Right kidney (tissue), 1 donor: ENCODE measurements at regions not wholly inside any gene's neighbourhood (a gene's known extent, or its start where the extent isn't known, plus 50 kb on each side); places are given as distances from the start of the nearest gene placed in this dataset.
"Not testable (repeated sequence)": the region's sequence is repeated elsewhere in the genome, so short reads cannot be mapped to it uniquely, and the experiment has no call there.

Experiments used
- DNase-seq: peaks from one replicate; pipeline ENCODE4 v3.0.0-alpha.2; 2016

DNA sequence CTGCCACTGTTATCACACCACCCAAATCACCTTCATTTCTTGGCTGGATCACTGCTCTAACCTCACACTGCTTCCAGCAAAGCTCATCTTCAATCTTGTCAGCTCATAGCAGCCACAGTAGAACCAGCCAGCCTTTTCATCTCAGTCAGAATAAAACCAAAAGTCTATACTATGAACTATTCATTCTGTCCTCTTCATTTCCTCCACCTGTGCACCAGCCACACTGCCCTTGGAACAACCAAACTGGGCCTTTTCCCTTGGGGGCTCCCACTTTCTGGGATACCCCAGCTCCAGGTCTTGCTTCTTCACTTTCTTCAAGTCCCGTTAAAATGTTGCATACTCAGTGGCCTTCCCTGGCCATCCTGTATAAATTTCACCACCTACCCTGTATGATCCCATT, 234.4 kb upstream of the DAAM1 start:
- DNase-seq: no peak

DNA sequence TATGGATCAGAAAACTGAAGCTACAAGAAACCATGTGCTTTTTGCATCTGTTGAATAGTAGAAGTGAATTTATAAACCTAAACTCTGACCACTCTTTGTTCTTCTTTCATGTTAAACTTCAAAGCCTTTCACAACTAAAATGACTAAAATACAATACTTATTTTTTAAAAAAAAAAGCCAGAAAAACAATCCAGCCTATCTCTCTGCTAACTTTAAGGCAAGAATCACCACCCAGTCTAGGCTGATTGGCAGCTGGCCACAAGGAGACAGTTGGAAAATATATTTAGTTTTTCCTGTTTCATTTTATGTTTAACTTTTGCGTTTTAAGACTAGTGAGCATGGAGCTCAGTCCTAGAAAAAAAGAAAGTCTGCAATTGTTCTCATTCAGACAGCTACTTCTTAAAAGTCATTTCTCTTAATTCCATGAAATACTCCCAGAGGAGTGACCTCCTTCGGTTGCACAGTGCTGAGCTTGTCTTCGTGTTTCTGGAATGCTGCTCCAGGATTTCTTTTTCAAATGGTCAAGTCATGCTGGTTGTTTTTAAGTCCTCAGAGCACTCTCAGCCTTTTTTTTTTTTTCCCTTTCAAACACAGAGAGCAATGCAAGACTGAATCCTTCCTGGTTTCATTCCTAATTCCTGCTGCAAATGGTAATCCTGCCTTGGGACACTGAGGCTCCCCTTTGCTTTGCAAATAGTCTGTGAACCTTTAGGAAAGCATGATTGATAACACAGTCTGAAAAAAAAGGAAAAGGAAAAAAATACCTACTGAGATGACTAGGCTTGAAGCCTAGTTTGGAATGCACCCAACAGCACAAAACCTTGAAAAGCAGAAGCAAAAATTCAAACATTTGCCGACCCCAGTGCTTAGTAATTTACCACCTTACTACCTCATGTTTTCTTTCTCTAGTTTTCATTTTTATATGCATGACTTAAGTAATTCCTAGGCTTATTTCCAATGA, 233.3 kb upstream of the DAAM1 start:
- no peak for DNase-seq

DNA sequence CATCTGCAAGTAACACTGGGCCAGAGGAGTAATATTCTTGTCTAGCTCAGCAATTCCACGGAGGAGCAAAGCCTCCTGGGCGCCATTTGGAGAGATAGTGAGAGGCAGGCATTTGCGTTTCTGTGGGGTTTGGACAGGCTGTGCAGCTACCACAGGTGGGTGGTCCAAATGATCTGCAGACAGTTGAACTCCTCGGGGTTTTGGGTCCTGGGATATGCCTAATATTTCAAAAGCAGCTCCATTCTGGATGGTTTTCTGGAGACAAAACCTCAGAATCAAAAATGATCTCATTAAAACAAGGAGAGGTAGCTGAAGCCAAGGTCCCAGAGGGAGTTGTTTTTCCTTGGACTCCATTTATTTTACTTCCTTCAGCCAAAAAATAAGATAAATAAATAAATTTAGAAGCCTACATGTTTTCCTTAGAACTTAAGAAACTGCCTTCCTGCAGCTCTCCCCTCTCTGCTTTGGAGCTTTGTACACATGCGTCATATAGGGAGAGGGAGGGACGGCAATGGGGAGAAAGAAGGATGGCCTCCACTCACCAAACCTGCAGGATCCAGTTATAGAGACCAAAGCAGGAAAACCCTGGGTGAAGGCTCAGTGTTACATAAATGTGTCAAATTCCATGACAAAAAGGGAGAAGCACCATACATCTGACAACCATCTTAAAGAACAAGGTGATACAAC, 227.3 kb upstream of the DAAM1 start:
- no peak for DNase-seq

DNA sequence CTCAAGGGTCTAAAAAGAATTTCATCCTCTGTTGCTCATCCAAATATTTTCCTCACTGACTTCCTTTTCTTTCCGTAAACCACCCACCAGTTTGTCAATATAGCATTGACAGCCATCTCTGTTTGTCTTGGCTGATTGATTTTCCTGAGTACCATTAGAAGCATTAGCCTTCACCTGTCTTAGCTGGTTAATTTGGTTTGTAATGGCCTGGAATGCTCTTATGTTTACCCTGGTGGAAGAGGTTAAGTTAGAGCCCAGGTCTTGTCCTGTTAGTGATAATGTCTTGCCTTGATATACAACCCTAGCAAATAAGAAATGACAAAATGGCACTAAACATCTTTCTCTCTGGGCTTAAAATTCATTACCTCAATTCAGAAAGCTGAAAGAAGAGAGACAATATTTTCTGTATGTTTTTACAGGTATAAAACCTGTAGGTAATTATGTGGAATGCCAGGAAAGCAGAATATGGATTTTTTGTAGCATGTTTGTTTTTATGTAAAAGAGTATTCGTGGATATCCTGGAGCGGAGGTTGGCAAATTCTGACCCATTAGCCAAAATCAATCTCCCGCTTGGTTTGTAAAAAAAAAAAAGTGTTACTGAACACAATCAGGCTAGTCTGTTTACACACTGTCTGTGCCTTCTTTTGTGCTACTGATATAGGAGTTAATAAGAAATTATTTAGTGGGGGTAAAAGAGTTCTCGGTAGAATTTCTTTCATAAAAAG, 224.4 kb upstream of the DAAM1 start:
- no peak for DNase-seq

DNA sequence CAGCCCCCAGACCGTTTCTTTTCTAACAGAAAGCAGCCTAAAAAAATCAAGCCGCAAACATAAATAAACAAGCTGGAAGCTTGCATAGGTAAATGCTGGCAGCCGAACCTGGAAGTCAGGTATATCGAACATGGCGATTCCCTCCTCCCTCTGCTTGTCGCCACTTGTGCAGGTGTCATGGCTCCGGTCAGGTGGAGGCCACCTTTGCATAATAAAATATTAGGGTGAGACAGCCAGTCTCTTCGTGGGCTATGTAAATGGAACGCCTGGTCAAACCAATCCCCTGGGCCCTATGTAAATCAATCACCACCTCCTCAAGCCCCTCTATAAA, 223.9 kb upstream of the DAAM1 start:
- DNase-seq: no peak

DNA sequence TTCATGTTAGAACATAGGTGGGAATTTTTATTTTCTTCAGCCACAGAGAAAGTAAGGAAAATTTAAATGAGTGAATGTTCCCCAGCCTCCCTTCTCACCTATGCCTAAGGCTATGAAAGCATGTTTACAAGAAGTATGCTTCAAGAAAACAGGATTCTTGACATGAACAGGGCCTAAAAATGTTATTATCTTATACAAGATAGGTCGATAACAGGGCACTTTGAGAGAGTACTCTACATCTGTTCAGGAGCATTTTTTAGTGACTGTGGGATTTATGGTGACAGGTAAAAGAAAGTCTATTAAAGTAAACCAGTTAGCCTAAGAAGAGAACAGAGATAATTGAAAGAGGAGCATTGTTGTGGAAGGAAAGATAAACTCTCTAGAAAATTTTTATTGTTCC, 222.9 kb upstream of the DAAM1 start:
- no peak for DNase-seq

DNA sequence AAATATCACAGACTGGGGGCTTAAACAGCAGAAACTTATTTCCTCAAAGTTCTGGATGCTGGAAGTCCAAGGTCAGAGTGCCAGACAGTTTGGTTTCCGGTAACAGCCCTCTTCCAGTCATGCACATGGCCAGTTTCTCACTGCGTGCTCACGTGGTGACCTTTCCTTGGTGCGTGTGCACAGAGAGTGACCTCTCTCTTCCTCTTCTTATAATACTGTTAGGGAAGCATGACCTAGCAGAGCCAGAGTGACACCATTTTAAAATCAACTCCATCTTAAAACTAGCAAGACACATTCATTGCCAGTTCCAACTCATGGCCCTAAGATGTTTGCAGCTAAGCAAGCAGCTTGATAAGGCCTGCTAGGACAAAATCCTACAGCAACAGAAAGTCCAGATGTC, 221.5 kb upstream of the DAAM1 start:
- DNase-seq: no peak

DNA sequence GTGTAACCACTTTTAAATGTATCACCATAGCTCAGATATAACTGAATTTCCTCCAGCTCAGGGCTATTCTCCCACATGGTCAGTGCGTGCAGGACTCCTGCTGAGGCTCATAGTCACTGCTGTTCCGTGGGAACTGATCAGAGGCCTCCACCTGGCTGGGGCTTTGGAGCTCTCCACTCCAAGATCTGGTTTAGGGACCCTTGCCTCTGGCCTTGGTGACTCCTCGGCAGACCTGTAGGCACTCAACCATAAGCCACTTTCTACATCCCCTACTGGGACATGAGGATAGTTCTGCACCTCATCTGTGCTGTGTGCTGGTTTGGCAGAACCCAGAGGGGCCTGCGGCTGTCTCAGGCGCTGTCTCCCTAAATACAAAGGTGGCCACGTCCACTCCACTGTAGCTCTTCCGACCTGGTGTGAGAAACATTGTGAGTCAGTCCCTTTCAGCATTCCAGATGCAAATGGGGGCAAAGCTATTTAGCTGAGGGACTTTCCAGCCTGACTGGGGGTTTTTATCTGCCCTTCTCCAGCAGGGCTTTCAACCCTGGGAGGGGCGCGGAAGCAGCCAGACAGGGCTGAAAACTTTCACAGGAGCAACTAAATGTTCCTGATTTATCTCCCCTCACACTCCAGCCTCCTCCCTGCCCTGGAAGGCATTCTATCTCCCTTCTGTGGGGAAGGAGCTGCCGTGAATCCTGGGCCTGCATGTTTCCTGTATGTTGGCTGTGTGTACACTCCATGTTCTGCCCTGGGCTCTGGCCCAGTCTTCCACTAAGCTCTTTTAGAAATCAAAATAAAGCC, 218.3 kb upstream of the DAAM1 start:
- DNase-seq: no peak

DNA sequence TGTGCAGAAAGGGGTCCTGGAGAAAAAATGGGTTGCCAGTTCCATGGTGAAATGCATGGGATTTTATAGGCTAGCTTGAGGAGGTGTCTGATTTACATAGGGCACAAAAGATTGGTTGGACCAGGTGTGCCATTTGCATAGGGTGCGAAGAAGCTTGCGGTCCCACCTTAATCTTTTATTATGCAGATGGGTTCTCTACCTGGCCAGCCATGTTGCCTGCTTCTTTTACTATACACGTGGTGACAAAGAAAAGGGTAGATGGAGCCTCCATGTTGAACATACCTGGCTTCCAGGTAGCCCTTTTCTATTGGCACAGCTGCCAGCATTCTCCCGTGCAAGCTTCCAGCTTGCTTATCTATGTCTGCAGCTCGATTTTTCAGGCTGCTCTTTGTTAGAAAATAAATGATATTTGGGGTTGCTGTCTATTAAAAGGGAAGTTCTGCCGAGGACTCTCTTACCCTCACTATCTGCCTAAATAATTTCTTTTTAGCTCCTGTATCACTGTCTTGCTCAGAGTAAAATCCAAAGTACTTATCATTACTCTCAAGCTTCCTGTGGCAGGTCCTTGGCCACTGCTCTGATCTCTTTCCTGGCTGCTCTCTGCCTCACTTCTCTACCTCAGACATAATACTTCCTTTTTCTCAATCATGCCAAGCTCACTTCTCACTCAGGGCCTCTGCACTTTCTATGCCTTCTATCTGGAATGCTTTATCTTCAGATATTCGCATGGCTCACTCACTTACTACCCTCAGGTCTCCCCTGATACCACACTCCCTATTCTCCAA, 216.0 kb upstream of the DAAM1 start:
- no peak for DNase-seq

DNA sequence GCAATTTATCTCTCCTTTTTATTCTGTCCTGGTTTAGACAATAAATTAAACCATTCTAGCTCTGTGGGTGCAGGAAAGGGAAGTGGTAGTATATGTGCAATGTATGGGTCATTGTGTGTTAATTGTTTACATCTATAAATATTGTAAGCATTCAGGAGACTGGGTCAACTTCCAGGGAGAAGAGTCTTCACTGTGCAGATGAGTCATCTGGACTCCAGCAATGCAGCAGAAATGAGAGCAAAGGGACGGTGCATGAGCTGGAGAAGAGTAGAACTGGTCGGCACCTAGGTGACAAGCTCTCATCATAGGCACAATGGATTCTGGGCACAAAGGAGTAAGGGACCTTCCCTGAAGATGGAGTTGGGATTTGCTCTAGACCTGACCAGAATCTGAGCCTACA, 211.1 kb upstream of the DAAM1 start:
- DNase-seq: no peak

DNA sequence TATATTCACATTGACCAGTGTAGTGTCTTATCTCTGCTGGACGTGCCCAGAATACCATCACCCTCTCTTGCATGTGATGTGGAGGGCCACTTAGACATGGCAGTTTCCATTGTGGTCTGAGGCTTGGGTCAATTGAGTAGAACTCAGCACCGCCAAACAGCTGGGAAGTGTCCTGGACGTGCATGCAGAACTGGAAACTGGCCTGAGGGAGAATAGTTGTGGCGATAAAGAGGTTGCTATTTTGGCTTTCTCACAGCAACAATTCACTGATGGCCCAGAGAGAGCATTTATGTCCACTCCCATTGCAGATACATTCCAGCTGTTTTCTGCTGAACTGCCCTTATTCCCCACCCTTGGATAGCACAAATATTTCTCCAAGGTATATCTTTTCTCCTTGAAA, 210.1 kb upstream of the DAAM1 start:
- no peak for DNase-seq

DNA sequence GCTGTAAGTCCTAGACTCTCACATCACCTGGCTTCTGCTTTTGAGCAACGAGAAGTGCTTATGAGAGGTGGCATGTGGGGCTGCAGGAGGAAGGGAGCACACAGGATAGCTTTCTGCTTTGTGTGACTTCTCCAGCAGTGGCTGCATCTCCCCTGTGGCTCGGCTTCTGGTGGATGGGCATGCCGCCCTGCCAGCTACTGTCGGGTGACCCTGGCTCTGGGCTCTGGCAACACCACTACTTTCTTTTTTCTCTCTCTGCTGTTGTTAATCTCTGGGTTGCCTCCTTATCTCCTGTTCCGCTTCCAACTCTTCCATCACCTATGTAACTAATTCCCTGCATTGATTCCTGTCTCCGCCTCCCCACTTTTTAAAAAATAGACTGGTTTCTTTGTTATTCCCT, 209.1 kb upstream of the DAAM1 start:
- DNase-seq: no peak

DNA sequence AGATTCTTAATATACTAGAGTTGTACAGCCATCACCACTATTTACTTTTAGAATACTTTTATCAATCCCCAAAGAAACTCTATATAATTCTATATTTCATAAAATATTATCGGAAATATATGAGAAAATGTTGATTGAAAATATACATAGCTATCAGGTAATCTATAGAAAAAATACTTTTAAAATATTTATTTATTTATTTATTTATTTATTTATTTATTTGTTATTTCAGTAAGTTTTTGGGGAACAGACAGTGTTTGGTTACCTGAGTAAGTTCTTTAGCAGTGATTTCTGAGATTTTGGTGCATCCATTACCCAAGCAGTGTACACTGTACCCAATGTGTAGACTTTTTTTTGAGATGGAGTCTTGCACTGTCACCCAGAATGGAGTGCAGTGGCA, 206.6 kb upstream of the DAAM1 start:
- DNase-seq: no peak

DNA sequence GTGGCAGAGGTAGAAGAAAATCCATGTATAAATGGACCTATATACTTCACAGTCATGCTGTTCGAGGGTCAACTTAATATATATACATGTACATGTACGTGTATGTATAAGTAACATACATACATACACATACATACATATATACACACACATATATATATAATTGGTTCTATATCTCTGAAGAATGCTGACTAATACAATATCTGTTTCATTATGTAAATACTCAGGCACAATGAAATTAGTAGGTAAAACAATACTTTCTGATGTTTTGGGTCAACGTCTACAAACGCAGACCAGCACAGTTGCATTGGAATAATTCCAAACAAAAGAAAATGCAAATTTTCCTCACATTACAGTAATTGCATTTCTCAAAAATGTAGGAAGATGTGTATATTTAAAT, 202.7 kb upstream of the DAAM1 start:
- DNase-seq: no peak

DNA sequence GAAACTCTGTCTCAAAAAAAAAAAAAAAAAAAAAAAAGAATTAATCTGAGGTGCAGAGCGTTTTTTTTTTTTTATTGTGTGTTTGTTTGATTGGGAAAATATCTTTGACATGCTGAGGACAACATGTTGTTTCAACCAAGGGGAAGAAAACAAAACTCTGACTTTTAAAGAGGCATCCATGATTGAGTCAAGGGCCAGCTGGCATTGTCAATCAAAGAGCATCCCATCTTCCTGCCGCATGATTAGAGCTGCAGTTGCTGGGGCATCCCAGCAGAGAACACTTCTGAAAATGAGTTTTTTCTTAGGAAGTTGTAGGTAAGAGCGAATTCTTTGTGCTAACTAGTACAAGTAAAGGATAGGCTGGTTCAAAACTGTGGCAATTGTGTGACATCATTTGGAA, 200.9 kb upstream of the DAAM1 start:
- no peak for DNase-seq

DNA sequence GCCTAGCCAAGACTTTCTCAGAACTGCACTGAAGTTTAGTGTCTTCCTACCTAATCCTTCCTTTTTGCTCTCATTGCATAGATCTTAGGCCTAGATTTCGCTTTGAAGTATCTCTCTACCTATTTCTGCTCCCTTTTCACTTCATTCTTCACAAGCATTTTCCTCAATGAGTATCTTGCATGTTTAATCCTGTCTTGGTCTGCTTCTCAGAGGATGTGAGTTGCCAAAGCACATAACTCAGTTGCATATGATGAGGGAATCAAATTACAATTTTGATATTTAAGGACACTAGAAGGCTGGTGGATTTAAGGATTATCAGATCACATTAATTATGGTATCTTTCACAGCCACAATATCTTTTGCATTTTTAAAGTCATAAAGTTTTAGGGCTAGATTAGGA, 195.5 kb upstream of the DAAM1 start:
- no peak for DNase-seq

DNA sequence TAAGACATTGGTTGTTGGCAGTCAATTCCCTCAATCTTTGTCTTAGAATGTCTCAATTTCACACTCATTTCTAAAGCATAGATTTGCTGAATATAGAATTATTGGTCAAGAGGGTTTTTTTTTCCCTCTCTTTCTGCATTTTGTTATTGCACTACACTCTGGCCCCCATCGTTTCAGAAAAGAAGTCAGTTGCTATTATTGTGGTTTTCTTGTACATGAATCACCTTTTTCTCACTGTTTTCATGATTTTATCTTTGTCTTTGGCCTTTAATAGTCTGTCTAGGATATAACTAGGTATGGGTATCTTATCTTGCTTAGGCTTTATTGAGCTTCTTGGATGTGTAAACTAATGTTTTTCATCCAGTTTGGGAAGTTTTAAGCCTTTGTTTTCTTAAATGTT, 194.3 kb upstream of the DAAM1 start:
- no peak for DNase-seq

DNA sequence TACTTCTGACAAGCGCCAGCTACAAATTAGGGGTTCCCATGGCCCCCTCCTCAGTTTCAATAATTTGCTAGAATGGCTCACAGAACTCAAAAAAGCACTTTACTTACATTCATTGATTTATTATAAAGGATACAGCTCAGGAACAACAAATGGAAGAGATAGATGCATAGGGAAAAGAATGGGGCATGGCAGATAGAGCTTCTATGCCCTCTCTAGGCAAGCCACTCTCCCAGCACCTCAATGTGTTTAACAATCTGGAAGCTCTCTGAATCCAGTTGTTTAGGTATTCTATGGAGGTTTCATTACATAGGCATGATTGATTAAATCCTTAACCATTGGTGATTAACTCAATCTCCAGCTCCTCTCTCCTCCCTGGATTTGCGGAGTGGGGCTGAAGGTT, 184.5 kb upstream of the DAAM1 start:
- no peak for DNase-seq

DNA sequence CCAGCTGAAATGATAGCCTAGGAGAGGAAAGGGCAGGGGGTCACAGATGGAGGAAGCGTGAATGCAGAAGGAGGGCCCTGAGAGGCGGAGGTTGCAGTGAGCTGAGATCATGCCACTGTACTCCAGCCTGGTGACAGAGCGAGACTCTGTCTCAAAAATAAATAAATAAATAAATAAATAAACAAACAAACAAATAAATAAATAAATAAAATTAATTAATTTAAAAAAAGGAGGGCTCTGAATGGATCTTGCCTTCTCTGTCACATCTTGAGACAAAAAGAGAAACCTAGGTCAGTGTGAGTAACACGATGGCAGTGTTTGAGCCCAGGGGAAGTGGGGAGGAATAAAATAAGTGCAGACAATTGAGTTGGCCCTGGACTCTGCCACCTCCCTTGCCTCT, 182.3 kb upstream of the DAAM1 start:
- not testable (repeated sequence) for DNase-seq

DNA sequence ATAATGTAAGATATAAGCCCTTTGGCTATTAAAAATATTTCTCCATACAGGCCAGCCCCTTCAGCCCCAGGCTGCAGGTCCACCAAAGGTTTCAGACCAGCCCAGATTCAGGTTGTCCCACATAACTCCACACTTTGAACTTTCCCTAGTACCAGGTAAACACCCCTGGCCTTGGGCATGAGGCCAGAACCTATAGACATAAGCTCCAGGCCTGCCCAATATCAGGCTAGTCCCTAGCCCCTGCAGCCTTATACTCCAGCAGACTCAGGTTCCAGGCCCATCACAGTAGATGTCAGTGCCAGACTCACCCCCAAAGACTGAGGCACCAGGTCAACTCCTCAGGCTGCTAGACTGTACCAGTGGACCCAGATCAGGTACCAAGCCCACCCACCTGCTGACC, 178.5 kb upstream of the DAAM1 start:
- no peak for DNase-seq

DNA sequence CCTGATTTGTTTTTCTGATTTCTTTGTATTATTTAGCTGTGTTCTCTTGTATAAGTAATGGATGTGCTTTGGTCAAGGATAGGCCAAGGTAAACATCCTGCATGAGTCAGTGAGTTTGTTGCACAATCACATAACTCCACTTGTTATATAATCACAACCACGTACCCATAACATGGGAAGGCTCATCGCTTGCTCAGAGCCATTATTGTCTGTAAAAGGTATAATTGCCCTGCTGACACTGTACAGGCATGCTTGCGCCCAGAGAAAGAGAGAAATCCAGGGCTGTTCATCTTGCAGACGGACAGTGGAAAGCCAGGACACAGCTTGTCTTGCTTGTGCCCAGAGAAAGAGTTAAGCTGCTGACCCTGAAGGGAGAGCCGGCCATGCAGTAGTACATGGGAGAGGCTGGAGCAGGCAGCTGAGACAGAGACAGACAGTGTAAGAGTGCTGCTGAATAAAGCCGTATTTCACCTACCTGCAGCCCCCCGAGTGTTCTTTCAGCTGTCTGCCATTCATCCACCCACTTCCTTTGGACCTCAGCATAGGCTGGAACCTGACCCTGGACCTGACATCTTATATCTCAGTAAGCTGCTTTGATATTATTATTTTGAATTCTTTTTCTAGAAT, 174.7 kb upstream of the DAAM1 start:
- no peak for DNase-seq
